ENCODE measurements at regions not wholly inside any gene's neighbourhood (a gene's known extent, or its start where the extent isn't known, plus 50 kb on each side); places are given as distances from the start of the nearest gene placed in this dataset.

GRCh38 chrX:110851780-110852179 is 56.2 kb upstream of the CHRDL1 start:
- TF ChIP-seq GABPA (IDR thresholded peaks at IDR 0.05 in 1 of 2, conservative IDR thresholded peaks at IDR 0.05 in 1 of 2) (no peak), CTCF (IDR thresholded peaks at IDR 0.05; ENCODE audit: low read depth, low read length, missing input control) (no peak), REST (IDR thresholded peaks at IDR 0.05) (no peak), RAD21 (IDR thresholded peaks at IDR 0.05) (no peak), JUND (IDR thresholded peaks at IDR 0.05) (no peak), MAX (IDR thresholded peaks at IDR 0.05) (no peak), FOXA1 (IDR thresholded peaks at IDR 0.05) (no peak), YY1 (IDR thresholded peaks at IDR 0.05) (no peak), SP1 (IDR thresholded peaks at IDR 0.05) (no peak), ATF3 (IDR thresholded peaks at IDR 0.05) (no peak), TAF1 (conservative IDR thresholded peaks at IDR 0.05) (no peak), HNF4G (IDR thresholded peaks at IDR 0.05) (no peak), RXRA (IDR thresholded peaks at IDR 0.05) (no peak), HNF4A (conservative IDR thresholded peaks at IDR 0.05) (no peak)
